Activated CD8-positive, alpha-beta memory T cell treated with anti-CD3 and anti-CD28 coated beads, Interleukin-2, amount 50 U/mL, for 24 hours (primary cell): ENCODE measurements at regions not wholly inside any gene's neighbourhood (a gene's known extent, or its start where the extent isn't known, plus 50 kb on each side); places are given as distances from the start of the nearest gene placed in this dataset.
A peak's percentile ranks its signal among the peaks of the same experiment; 100 is the strongest.

Experiments used
- DNase-seq: peaks from one replicate; pipeline ENCODE4 v3.0.0-alpha.2; 2020; ENCODE audit errors: extremely low read depth

DNA sequence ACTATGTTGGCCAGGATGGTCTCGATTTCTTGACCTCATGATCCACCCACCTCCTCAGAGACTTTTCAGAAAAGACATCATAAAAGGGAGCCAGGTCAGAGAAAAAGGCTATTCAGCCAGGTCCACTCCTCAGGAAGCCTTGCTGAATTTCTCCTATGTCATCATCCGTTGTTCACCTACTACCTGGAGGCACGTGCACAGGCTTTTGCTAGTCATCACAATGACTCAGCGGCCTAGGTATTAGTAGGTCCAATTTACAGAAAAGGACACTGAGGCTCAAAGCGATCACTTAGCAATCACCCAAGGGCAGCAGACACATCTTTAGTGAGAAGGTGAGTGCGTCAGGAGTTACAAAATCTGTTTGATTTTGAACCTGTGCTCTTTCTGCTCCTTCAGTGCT is 72.3 kb upstream of the RAD23B start:
- no peak for DNase-seq

DNA sequence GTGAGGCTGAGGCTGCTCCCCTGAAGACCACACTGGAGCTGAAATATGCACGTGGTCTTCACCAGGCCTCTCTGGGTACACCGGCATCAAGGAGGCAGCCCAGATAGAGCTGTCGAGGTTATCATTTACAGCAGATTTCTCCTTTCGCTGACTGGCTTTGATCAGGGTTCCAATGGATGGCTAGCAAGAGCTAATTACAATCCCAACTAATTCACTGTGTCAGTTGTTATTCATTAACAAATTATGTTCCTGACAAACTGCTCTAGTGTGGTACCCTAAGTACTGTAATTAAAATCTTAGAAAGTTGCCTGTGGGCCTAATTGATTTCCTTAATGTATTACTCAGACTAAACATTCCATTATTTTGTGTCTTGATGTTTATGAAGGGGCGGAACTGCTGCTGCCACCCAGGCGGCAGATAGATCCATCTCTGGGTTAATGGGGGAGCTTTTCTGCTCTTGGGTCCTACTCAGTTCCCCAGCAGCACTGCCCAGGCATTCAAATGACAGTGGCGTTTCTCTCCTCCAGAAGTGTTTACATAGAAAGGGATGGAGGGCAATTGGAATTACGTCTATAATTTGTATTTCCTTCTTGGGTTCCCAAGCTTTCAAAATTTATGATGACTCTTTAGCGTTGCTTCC is 71.7 kb upstream of the RAD23B start:
- no peak for DNase-seq

DNA sequence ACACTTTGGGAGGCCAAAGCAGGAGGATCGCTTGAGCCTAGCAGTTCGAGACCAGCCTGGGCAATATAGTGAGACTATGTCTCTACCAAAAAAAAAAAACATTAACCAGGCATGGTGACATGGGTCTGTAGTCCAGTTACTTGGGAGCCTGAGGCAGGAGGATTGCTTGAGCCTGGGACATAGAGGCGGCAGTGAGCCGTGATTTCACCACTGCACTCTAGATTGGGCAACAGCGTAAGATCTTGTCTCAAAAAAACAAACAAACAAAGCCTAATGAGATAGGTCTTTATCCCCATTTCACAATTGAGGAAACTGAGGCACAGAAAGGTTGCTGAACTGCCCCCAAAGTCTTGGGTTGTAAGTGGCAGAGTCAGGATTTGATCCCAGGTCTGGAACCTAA is 70.5 kb upstream of the RAD23B start:
- no peak for DNase-seq

DNA sequence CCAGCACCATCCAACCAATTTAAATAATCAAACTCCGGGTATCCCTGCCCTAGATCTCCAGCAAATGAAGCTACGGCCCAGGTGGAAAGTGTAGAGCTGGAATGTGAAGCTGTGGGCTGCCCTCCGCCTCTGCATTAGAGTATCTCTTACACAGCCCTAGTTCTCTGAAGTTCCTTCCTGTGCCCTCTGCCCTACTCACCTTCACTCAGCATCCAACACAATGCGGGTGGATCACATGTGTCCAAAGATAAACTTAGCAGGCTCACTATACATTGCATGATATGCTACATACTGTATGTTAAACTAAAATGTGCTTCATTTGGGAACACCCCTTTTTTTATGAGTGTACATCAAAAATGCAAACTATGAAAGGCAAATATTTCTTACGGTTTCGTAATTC is 70.0 kb upstream of the RAD23B start:
- DNase-seq, result no peak

DNA sequence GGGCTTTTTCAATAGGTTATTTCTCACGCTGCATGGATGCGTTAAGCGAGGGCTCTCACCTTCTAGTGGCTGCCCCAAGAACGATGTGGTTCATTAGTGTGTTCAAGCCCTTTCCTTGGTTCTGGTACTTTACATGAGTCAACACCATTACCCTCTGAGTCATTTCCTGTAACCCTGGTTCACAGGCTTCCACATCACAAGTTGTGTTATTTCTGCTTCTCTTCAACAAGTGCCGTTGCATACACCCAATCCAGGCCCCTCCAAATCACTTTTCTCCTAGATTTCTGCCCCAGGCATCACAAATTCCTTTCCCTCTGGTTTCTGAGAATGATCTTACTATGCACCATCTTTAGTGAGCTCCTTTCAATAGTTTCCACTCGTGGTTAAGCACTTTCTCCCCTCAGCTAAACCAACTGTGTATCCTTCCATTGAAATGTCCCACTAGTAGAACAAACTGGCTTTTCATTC is 69.5 kb upstream of the RAD23B start:
- DNase-seq, result peak; percentile 8

DNA sequence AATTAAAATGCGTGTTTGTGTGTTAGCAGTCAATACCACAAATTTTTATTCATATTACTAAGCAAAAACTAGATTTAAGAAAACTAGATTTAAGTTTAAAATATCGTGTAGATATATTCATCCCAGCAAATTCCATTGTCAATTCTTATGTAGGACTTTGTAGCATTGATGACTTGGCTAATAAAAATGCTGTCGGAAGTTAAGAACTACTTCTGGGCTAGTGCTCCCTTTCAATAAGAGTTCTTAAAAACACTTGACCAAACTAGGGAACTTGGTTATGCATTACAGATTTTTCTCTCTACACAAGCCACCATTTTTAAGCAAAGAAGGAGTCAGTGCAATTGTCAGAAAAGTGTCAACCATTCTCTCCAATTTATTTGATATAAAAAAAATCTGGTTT is 68.7 kb upstream of the RAD23B start:
- no peak for DNase-seq

DNA sequence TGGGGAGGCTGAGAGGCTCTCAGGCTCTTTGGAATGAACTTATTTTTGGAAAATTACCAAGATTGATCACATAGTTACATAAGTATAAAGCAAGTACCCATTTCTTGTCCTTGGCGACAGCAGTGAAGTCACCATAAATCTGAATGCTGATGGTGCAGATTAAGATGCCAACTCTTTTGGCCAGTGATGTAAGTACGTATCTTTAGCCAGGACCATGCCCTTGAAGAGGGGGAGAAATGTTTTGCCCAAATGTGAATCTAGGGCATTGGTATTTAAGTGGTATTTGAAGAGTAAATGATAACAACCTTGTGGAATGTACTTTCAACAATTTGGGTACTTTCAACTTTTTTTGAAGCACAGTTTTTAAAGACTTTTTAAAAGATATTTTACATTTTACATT is 68.2 kb upstream of the RAD23B start:
- DNase-seq, result no peak

DNA sequence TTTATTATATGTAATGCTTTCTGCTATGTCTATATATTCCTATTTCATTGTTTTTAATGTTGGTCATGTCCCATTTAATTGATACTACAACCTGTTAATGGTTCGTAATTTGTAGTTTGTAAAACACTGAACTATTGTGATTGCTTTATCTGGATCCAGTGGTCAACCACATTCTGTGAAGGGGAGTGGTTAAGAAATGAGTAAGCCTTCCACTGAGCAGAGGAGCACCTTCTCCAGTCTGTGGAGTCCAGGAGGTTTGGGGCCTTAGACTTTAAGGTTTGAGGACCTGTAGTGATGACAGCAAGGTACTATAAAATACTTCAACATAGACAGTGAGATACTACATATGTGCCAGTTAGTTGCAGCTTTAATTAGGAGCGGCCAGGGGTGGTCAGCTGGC is 67.7 kb upstream of the RAD23B start:
- DNase-seq, result no peak

DNA sequence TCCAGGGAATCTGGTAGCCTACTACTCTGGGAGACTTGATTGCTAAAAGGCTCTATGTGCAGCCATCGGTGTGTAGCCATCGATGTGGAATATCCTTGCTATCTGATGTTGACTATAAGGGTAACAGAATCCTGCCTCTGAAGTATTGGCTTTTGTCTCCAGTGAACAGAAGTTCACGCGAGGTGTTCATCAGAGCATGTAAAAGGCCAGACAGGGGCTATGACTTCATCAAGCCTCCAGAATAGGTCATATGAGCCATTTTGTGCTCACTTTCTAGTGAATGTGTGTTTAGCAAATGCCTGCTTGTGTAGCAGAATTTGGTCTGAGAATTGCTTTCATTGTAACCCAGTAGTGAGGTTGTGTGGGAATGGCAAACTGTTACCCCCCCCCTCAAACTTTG is 66.8 kb upstream of the RAD23B start:
- DNase-seq, result no peak

DNA sequence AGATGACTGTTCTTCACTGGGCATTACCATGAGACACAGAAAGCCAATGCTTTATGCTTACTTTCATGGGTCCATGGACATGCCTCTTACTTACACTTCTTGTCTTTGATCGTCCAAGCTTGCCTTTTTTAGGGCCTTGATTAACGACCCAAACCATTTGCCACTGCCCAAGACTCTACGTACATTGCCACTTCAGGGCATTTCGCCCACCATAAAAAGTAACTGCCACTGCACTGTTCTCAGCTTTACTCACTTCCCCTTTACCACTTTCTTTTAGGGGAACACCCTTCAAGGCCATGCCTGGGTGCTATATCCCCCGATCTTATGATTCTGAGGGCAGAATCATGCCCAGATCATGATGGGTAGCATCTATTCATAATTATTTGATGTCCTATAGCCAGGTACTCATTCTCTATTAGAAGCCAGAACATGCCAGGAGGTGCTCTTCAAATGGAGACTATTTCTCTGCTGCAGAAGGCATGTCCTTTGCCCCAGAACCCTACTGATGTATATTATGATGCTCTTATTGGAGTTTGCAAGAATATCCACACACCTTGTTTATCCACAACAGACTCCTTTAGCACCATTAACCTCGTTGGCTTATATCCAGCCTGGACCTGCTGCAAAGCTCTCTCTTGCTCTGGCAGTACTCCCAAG is 64.1 kb upstream of the RAD23B start:
- DNase-seq, result no peak

DNA sequence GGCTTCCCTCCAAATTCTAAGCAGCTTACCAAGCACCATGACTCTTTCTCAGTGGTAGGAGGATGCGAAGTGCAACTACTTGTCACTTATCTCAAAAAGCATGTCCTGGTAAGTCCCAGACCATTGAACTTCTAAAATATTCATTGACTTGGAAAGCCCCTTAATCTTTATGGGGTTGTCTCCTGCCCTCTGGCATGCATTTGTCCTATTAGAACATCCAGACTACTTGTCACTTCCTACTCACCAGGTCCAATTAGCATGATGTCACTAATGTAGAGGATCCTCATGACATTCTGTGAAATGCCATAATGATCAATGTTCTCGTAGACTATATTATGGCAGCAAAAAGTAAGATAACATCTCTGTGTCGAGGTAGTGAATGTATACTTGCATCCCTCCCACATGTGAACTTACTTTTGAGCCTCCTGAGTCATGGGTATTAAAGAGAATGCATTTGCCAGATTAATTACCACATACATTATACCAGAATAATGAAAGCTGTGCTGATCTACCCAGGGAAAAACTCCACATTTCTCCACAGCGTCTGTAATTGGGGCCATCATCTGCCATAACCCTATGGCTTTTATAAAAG is 63.5 kb upstream of the RAD23B start:
- no peak for DNase-seq

DNA sequence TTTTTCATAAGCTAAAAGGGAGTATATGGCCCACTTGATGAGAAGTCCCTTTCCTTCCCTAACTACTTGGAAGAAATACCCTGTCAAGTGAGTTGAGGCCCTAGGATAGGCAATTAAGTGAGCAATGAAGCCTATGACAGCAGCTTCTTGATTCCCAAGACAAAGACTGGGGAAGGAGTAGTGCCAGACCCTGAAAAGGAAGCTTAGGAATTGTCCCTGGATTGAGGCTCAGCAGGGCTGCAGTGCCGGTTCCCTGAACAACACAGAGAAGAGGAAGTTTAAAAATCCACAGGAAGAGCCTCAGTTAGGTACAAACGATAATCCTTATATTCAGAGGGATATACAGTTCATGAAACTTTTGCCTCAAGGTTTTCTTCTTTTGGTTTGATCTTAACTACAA is 61.8 kb upstream of the RAD23B start:
- DNase-seq, result no peak

DNA sequence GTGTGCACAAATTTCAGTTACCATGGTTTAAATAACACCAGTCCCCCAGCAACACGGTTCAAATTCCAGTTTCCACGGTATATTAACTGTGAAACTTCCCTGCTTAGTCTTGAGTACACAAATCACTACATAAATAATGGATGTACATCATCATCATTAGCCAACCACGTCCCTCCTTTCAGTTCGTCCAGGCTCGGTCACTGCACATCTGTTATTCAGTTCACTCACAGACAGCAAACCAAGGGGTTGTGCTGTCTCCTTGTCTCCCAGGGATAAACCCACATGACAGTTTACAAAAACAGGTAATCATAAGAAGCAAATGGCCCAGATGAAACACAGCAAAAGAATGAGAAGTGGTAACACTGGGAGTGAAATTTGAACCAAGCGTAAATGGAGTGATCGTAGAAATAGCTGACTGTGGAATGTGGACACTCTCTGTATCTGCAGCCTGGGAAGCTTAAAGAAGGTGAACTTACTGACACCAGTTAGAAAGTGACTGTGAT is 61.0 kb upstream of the RAD23B start:
- no peak for DNase-seq

DNA sequence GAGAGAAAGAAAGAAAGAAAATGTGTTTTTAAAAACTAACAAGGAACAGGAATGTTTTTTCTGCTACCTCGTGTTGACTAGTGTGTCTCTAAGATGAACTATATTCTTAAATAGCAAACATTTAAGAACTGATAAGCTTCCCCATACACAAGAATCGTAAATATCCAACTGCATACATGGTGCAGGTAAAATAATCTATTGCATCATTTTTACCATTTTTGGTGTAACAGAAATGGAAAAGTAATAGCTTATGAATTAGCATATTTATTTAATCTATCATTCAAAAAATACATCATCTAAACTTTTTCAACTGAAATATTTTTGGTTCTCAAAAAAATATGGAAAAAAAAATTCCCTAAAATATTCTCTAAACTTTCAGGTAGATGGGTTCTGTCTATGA is 59.7 kb upstream of the RAD23B start:
- no peak for DNase-seq

DNA sequence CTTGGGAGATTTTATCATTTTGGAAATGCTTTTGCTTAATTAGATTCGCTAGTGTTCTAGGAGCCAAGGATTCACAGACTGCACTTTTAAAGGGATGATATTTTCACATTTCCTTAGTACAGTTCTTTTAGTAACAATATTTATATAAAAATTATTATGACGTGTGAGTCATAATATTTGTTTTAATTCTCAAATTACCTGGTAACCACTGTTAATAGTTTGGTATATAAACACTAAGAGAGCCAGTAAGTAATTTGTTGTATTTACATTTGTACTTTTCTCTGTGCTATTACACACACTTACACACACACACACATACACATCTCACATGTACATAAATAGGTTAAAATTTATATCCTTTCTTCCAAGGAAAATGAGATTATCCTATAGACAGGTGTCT is 58.8 kb upstream of the RAD23B start:
- no peak for DNase-seq

DNA sequence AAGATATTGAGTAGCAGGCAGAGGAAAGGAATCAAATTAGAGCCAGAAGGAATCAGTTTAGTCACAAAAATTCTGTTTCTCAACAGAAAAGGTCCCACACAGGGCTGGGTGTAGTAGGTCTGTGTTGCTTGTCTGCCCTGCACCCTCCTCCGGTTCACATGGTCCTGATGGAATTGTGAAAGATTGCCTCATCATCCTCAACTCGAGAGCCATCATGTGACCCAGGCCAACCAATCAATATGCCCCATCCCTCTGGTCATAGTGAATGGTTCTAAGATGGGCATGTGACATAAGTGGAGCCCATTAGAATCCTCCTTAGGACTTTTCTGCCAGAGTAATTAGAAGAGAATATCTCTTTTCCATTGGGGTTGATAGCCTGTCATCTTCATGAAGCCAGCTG is 56.7 kb upstream of the RAD23B start:
- DNase-seq, result no peak

DNA sequence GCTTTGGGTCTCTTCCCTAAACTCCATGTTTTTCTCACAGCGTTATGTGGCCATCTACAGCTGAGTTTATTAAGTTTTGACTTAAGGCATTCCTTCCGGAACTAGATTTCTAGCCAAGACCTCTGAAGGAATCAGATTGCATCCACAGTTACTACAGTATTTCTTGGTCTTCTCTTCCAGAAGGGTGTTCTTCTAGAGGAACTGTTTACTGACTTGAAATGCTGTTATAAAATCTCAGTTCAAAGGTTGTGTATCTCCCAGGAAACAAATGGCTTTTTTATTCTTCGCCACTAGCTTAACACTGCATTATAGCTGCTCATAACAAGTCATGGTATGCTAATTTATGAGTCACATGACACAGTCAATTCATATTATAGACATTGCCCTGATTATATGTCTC is 55.3 kb upstream of the RAD23B start:
- no peak for DNase-seq

DNA sequence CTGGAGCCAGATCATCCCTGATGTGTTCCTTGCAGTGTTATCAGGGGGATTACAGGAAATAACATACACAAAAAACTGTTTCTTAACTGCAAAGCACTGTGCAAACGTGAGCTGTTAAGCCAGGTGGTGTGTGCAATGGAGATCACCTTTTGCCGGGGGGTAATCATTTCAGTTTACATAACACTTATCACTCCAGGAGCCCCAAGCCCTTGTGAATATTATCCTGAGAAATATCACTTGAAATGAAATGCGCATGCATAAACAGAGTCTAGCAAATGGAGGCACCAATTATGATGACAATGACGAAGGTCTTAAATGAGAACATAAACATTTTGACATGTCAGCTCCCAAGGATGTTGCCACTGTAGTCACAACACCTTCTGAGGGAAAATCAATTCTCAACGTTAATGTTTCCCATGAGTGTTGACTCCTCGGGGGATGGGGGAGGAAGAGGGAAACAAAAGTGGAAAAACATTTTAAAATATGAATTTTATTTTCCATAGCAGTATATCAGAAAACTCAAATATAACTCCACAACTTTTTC is 54.5 kb upstream of the RAD23B start:
- DNase-seq, result no peak

DNA sequence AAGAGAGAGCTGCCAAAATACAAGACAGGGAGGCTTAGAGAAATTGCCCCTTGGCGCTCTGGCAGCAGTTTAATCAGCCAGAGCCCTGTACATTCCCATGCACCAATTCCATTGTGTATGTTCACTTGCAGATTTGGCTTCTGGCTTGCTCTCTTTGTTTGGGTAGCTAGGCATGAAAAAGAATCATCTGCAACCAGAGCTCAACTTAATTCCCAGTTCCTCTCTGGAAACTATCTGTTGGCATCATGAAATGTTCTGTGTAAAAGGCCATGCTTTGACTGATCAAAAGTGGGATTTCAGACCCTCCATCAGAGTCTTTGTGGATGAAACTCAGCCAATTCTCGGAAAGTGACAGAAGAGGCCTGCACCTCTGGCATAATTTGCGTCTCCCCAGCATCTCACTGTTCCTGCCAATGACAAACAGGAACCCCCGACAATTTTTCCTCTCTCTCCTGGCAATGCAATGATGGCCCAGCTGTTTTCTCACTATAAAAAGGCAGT is 53.8 kb upstream of the RAD23B start:
- no peak for DNase-seq
